ENCODE measurements at regions not wholly inside any gene's neighbourhood (a gene's known extent, or its start where the extent isn't known, plus 50 kb on each side); places are given as distances from the start of the nearest gene placed in this dataset.

GRCh38 chr15:100730129-100730528 is 127.7 kb downstream of the ASB7 start:
- ATAC-seq, result no peak
- intact Hi-C loops (cut with DNase I), result no loop called here
- Histone ChIP-seq H3K27me3 (no peaks in the 10 kb centered on the region), H3K27ac (no peak overlapping the region), H3K36me3 (no peaks in the 10 kb centered on the region), H3K4me1 (peaks cover 0 to 11% (median 7%) of the 10 kb centered on the region in 12 donors), H3K4me3 (no peak overlapping the region), H3K9me3 (no peaks in the 10 kb centered on the region)
- no peak for DNase-seq
- TF ChIP-seq CTCF (IDR thresholded peaks at IDR 0.05), result no peak
- TF ChIP-seq POLR2A (IDR thresholded peaks at IDR 0.05), result no peak
- WGBS, 4 donors, result 79 to 94% (median 85%) methylated on average over 7 of the region's 7 CpGs

GRCh38 chr15:100730655-100731266 is 128.4 kb downstream of the ASB7 start:
- Histone ChIP-seq H3K27ac (no peak overlapping the region), H3K9me3 (no peaks in the 10 kb centered on the region), H3K27me3 (no peaks in the 10 kb centered on the region), H3K4me3 (no peak overlapping the region), H3K36me3 (no peaks in the 10 kb centered on the region), H3K4me1 (peaks cover 0 to 11% (median 7%) of the 10 kb centered on the region in 12 donors)
- WGBS, 4 donors, result 95 to 100% (median 97%) methylated on average over 7 of the region's 7 CpGs
- no peak for TF ChIP-seq CTCF (IDR thresholded peaks at IDR 0.05)
- DNase-seq (no peak), ATAC-seq (no peak)
- intact Hi-C loops (cut with DNase I), result no loop called here

GRCh38 chr15:100731267-100732152 is 129.1 kb downstream of the ASB7 start:
- Histone ChIP-seq H3K27ac (no peak overlapping the region), H3K27me3 (no peaks in the 10 kb centered on the region), H3K4me1 (peaks cover 0 to 11% (median 7%) of the 10 kb centered on the region in 12 donors), H3K36me3 (no peaks in the 10 kb centered on the region), H3K4me3 (no peak overlapping the region), H3K9me3 (no peaks in the 10 kb centered on the region)
- DNase-seq (no peak), ATAC-seq (no peak)
- WGBS, 4 donors, result 90 to 94% (median 92%) methylated on average over 8 to 10 of the region's 10 CpGs
- no peak for TF ChIP-seq CTCF (IDR thresholded peaks at IDR 0.05)
- TF ChIP-seq POLR2A (IDR thresholded peaks at IDR 0.05), result no peak
- intact Hi-C loops (cut with DNase I), result no loop called here

DNA sequence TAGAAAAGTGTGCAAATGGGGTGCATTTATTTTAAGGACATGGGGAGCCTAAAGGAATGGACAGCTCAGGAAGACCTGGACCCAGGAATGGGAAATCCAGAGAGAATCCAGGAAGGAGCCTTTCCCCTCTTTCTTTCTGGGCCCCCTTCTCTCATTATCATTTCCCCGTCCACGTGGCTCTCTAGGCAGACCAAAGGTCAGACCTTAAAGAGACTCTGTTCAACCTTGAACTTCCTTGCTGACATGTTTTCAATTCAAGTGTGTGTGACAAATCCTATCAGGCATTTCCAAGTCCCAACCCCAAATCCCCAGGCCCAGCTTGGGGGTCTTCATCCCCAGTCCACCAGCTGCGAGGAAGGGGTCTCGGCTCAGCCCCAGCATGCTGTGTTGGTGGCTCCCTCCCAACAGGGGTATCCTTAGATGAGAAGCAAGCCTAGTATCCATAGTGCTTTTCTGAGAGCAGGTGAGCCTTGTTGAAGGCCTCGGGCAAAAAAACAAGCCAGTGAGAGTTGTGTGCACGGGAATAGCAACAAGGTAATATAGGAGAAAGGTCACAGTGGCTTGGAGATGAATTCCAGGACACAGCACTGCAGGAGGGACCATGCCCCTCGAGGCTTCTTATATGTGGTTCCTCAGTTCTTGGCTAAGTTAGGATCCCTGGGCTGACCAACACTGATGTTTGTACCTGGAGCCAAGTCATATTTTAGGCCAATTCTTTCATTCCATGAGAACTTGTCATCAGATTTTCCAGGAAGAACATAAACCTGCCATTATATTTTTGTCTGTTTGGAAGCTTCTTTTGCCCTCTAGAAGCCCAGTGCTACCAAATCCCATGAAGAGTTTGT is 130.0 kb downstream of the ASB7 start:
- Histone ChIP-seq H3K4me1 (peaks cover 0 to 11% (median 7%) of the 10 kb centered on the region in 12 donors), H3K9me3 (no peaks in the 10 kb centered on the region), H3K36me3 (no peaks in the 10 kb centered on the region), H3K27ac (peak overlapping the region in 1 of 12 donors; percentile 54), H3K27me3 (no peaks in the 10 kb centered on the region), H3K4me3 (no peak overlapping the region)
- intact Hi-C loops (cut with DNase I), result no loop called here
- peak in 1 of 4 donors; percentile 21 for ATAC-seq
- TF ChIP-seq POLR2A (IDR thresholded peaks at IDR 0.05) (no peak), CTCF (IDR thresholded peaks at IDR 0.05) (no peak)
- no peak for DNase-seq
- 69 to 80% (median 72%) methylated on average over 7 of the region's 7 CpGs for WGBS, 4 donors
